GM12892 (cell line): ENCODE measurements at regions not wholly inside any gene's neighbourhood (a gene's known extent, or its start where the extent isn't known, plus 50 kb on each side); places are given as distances from the start of the nearest gene placed in this dataset.

Experiments used
- POLR2A ChIP-seq: IDR thresholded peaks from 2 replicates; pipeline ENCODE4 v1.6.1; 2011; ENCODE audit warnings: low read depth, low read length, control low read depth
- POLR2AphosphoS5 ChIP-seq: IDR thresholded peaks from 2 replicates; pipeline ENCODE4 v1.6.1; 2011; ENCODE audit warnings: low read depth, low read length, control low read depth

DNA sequence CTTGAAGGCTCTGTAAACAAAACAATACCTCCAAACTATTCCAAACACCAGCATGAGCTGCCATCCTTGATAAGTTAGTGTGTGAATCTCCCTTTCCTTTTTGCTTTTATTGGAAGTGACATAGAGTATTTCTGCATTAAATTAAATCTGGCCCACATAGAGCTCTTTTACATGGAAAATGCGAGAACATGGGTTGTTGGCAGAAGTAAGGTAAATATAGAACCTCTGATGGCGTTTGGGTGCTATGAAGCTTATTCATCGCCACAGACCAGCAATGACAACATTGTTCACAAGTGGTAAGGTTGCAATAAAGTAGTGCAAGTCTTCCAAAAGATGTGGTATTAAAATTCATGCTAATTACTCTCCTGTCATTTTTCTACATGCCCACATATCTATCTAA is 445.8 kb upstream of the JAG1 start:
- TF ChIP-seq POLR2A (no peak), POLR2AphosphoS5 (no peak)
